ENCODE measurements at regions not wholly inside any gene's neighbourhood (a gene's known extent, or its start where the extent isn't known, plus 50 kb on each side); places are given as distances from the start of the nearest gene placed in this dataset.

DNA sequence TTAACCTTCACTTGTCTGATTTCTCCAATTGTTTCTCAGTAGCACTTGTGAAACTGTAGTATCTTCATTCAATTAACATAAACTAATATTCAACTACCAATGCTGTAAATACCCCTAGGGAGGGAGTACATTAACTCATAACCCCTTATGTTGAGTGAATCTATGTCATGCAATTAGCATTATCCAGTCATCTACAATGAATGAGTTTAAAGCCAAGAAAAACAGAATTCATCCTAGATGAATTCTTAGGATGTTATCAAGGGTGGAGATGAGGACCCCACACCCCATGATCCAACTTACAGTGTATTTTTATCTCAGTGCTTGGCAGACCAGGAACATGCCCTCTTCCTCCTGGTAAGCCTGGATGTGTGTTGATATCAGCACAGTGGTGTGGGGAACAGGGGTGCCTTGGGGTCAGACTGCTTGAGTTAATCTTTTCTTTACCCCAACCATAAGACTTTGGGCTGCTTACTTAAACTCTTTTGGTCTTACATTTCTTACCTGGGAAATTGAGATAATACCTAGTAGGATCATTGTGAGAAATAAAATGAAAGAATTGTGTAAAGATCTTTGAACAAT lies 62.1 kb upstream of the SCOC start:
- TF ChIP-seq, protein P1, sequence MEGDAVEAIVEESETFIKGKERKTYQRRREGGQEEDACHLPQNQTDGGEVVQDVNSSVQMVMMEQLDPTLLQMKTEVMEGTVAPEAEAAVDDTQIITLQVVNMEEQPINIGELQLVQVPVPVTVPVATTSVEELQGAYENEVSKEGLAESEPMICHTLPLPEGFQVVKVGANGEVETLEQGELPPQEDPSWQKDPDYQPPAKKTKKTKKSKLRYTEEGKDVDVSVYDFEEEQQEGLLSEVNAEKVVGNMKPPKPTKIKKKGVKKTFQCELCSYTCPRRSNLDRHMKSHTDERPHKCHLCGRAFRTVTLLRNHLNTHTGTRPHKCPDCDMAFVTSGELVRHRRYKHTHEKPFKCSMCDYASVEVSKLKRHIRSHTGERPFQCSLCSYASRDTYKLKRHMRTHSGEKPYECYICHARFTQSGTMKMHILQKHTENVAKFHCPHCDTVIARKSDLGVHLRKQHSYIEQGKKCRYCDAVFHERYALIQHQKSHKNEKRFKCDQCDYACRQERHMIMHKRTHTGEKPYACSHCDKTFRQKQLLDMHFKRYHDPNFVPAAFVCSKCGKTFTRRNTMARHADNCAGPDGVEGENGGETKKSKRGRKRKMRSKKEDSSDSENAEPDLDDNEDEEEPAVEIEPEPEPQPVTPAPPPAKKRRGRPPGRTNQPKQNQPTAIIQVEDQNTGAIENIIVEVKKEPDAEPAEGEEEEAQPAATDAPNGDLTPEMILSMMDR (conservative IDR thresholded peaks at IDR 0.05) = no peak
- DNase-seq (ENCODE audit: low read depth, low spot score) = no peak
- H3K4me1 Mint-ChIP-seq = peaks cover 20% of the 10 kb centered on the region
- no peak overlapping the region for H3K4me3 Mint-ChIP-seq
- no peak overlapping the region for H3K27ac Mint-ChIP-seq (ENCODE audit: unreplicated experiment)
- H3K27me3 Mint-ChIP-seq (ENCODE audit: low read depth) = no peaks in the 10 kb centered on the region
- no peaks in the 10 kb centered on the region for H3K9me3 Mint-ChIP-seq
- H3K36me3 Mint-ChIP-seq (ENCODE audit: low read depth) = no peaks in the 10 kb centered on the region

DNA sequence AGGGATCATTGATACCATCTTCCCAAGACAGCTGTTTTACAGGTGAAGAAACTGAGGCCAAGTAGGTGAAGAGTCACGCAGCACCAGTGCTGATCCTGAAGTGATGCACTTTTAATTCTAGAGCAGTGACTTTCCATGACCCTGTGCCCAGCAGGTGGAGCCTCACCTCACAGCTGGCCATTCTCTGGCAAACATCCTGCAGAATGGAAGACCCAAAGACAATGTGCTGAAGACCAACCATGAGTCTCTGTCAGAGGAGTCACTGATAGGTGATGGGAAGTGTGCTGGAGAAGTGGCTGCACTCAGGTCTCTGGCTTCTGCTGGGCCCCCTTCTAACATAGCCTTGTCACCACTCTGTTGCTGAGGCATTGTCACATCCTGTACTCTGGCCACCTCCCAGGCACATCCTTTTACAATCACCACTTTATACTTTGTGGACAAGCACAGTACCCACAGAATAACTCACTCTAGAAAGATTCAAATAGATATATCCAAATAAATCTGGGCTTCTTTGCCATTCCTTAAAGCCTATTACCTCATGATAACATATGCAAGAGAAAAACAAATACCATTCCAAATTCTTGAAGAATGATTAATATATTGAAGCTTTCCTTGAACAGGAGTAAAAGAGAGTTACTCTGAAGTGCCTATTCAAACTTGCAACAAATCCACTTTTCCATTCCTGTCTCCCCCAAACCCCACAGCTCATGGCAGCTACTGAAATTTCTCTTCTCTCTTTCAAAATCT lies 64.1 kb upstream of the SCOC start:
- Mint-ChIP-seq H3K4me3 (no peak overlapping the region), H3K27ac (ENCODE audit: unreplicated experiment) (no peak overlapping the region), H3K9me3 (no peaks in the 10 kb centered on the region), H3K36me3 (ENCODE audit: low read depth) (no peaks in the 10 kb centered on the region), H3K4me1 (peaks cover 1% of the 10 kb centered on the region), H3K27me3 (ENCODE audit: low read depth) (no peaks in the 10 kb centered on the region)
- TF ChIP-seq, protein P1 (conservative IDR thresholded peaks at IDR 0.05) = no peak
- no peak for DNase-seq (ENCODE audit: low read depth, low spot score)

DNA sequence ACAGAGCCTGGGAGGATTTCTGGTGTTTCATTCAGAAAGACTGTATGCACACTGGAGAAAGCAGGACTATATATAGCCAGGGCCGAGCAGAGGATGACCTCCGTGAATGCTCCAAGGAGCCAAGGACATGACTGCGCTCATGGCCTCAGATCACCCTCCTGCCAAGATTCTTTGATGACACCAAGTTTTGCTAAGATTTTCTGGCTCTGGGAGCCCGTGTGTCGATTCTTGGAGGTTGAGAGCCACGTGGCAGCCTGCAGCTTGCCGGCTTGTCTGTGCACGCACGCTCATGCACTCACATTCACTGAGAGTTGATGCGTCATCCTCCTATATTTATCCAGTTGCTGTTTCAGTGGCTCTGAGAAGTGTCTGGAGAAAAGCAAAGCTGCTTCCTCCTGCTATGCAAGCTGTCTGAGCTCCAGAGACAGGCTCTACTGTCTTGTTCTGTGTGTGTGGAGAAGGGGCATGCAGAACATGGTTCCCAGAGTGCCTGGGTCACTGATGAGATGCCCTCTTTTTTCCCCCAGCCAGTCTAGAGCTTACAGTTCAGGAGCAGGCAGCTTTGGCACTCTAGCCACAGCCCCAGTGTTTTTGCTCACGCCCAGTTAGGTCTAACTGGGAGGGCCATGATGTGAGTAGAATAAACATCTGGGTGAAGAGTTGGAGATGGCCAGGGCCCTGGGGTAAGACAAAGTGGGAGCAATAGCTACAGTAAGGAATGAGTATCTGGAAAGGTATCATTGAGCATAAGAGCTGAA lies 64.9 kb upstream of the SCOC start:
- H3K27me3 Mint-ChIP-seq (ENCODE audit: low read depth) = no peaks in the 10 kb centered on the region
- no peaks in the 10 kb centered on the region for H3K4me1 Mint-ChIP-seq
- no peaks in the 10 kb centered on the region for H3K36me3 Mint-ChIP-seq (ENCODE audit: low read depth)
- H3K9me3 Mint-ChIP-seq = no peaks in the 10 kb centered on the region
- no peak overlapping the region for H3K4me3 Mint-ChIP-seq
- TF ChIP-seq, protein P1 (conservative IDR thresholded peaks at IDR 0.05) = no peak
- no peak overlapping the region for H3K27ac Mint-ChIP-seq (ENCODE audit: unreplicated experiment)
- no peak for DNase-seq (ENCODE audit: low read depth, low spot score)

DNA sequence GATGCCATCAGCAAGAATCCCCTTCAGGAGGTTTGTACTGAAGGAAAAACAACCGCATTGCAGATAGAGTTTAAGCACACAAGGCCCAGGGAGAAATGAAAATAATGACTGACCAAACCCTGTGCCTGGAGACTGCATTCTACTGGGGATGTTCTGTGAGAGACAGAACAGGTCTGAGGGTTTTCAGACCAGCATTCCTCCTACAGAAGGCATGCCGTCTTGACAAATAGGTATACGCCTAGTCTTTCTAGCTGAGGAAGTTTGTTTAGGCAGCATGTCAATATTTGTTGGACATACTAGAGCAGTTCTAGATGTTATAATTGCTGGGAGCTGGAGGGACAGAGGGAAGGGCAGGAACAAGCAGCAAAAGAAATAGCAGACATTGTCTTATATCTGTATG lies 68.4 kb upstream of the SCOC start:
- Mint-ChIP-seq H3K36me3 (ENCODE audit: low read depth) (no peaks in the 10 kb centered on the region), H3K4me3 (no peak overlapping the region), H3K9me3 (no peaks in the 10 kb centered on the region), H3K4me1 (peaks cover 5% of the 10 kb centered on the region), H3K27ac (ENCODE audit: unreplicated experiment) (no peak overlapping the region), H3K27me3 (ENCODE audit: low read depth) (no peaks in the 10 kb centered on the region)
- TF ChIP-seq, protein P1 (conservative IDR thresholded peaks at IDR 0.05) = no peak
- no peak for DNase-seq (ENCODE audit: low read depth, low spot score)

DNA sequence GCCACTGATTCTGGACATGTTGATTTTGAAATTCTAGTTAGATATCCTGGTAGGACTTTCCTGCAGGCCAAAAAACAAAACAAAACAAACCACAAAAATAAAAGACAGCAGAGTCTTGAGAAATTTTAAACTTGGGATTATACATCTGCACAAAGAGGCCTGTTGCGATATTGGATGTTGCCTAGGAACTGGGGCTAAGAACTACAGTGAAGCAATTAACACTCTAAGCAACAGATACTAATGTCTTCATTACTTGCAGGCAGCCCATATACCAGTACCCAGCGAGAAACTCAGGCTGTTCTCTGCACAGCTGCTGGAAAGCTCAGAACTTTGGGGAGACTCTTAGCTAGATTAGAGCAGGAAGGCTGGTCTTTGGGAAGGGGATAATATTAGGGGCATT lies 69.1 kb upstream of the SCOC start:
- Mint-ChIP-seq H3K27me3 (ENCODE audit: low read depth) (no peaks in the 10 kb centered on the region), H3K36me3 (ENCODE audit: low read depth) (no peaks in the 10 kb centered on the region), H3K4me1 (peaks cover 5% of the 10 kb centered on the region), H3K9me3 (no peaks in the 10 kb centered on the region), H3K27ac (ENCODE audit: unreplicated experiment) (no peak overlapping the region), H3K4me3 (no peak overlapping the region)
- TF ChIP-seq, protein P1 (conservative IDR thresholded peaks at IDR 0.05) = no peak
- no peak for DNase-seq (ENCODE audit: low read depth, low spot score)

All from neural crest cell (in vitro differentiated cells).